ENCODE measurements at regions not wholly inside any gene's neighbourhood (a gene's known extent, or its start where the extent isn't known, plus 50 kb on each side); places are given as distances from the start of the nearest gene placed in this dataset.

DNA sequence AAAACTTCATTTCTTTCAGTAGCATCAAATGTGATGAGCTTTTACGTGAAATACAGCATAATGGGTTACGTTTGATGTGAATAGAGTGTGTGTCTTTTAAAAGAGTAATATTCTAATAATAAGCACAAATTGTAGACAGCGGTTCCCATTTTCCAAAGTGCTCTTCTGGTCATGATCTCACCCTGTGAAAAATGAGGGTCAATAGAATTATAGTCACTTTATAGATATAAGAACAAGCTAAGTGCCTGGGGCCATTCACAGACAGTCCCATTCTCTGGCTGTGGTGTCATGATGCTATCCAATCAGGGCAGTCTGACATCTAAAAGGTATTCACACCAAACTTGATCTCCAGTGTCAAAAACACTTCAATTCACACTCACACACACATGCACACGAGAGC is 830.8 kb upstream of the AUTS2 start:
- no peak overlapping the region for H3K4me2 ChIP-seq (ENCODE audit: insufficient read depth in 1 of 2, low read depth in 2 of 2, low read length in 2 of 2)

More for the DNA sequence above, 830.8 kb upstream of the AUTS2 start:
- H3K14ac ChIP-seq (ENCODE audit: insufficient read length): no peak overlapping the region
- no peak overlapping the region for H3K9ac ChIP-seq (replicated peaks in 1 of 4; ENCODE audit: extremely low read depth in 1 of 4, low read depth in 3 of 4, low read length in 3 of 4)
- no peaks in the 10 kb centered on the region for H3K23me2 ChIP-seq (ENCODE audit: low read depth, low read length)
- no peak overlapping the region for H4K91ac ChIP-seq (replicated peaks; ENCODE audit: insufficient read length, low read length)
- no peak overlapping the region for H3K18ac ChIP-seq (ENCODE audit: extremely low read depth, low read length)
- no peak overlapping the region for H2BK20ac ChIP-seq (ENCODE audit: low read length)
- FAIRE-seq (no peak), DNase-seq (ENCODE audit: low read depth in 1 of 2, low spot score in 2 of 2) (no peak)
- H2BK12ac ChIP-seq (ENCODE audit: low read depth, low read length): no peak overlapping the region
- ChIA-PET CTCF (ENCODE audit: partially characterized antibody) (no interaction called here), POLR2A (ENCODE audit: partially characterized antibody) (no interaction called here)
- no peaks in the 10 kb centered on the region for H3K79me1 ChIP-seq (ENCODE audit: low read depth, low read length)
- H3K4me3 ChIP-seq (ENCODE audit: extremely low read depth in 1 of 4, insufficient read depth in 2 of 4, low read depth in 3 of 4, low read length in 4 of 4): no peak overlapping the region
- no peak for TF ChIP-seq POLR2A (IDR thresholded peaks at IDR 0.05; ENCODE audit: control extremely low read depth in 1 of 2, low read depth in 2 of 2, low read length in 2 of 2)
- no peak for TF ChIP-seq HDAC6 (IDR thresholded peaks at IDR 0.05; ENCODE audit: low read depth, low read length)
- no peaks in the 10 kb centered on the region for H4K20me1 ChIP-seq (replicated peaks in 1 of 2; ENCODE audit: control insufficient read depth in 1 of 2, insufficient read depth in 2 of 2, low read length in 2 of 2)
- H2AFZ ChIP-seq (ENCODE audit: low read length): no peak overlapping the region
- H3K4me1 ChIP-seq (replicated peaks in 1 of 4; ENCODE audit: control insufficient read depth in 3 of 4, insufficient read depth in 4 of 4, low read length in 3 of 4): no peaks in the 10 kb centered on the region
- H3K27ac ChIP-seq (ENCODE audit: low read depth, low read length): no peak overlapping the region
- H3K23ac ChIP-seq (ENCODE audit: insufficient read length): no peak overlapping the region
- H2BK120ac ChIP-seq (replicated peaks; ENCODE audit: low read depth, low read length): no peak overlapping the region
- H3K27me3 ChIP-seq (replicated peaks in 1 of 4; ENCODE audit: control insufficient read depth in 3 of 4, extremely low read depth in 1 of 4, insufficient read depth in 3 of 4, low read length in 3 of 4): no peaks in the 10 kb centered on the region
- WGBS, 2 experiments (ENCODE audit: extremely low coverage in 1 of 2, insufficient coverage in 1 of 2, insufficient read length in 1 of 2, insufficient replicate concordance in 2 of 2, low coverage in 1 of 2, low lambda C conversion rate in 2 of 2, missing lambda C conversion rate in 1 of 2): 86% methylated on average over 4 of the region's 4 CpGs; no CpG with 5 or more reads in 1 of the 2 experiments
- no peak overlapping the region for H2AK5ac ChIP-seq (ENCODE audit: low read depth, low read length)
- no peak overlapping the region for H3K56ac ChIP-seq (replicated peaks; ENCODE audit: insufficient read length, low read depth, low read length)
- H3K9me3 ChIP-seq (ENCODE audit: insufficient read depth in 2 of 2, low read depth in 1 of 2, low read length in 1 of 2): peaks cover 14 to 22% of the 10 kb centered on the region in 2 experiments
- no peak overlapping the region for H2BK5ac ChIP-seq (ENCODE audit: low read depth, low read length)
- no peak overlapping the region for H2BK15ac ChIP-seq (ENCODE audit: low read length)
- no peak overlapping the region for H3K4ac ChIP-seq (replicated peaks; ENCODE audit: insufficient read length, low read depth, low read length)
- no peaks in the 10 kb centered on the region for H3K36me3 ChIP-seq (ENCODE audit: control insufficient read depth in 2 of 4, insufficient read depth in 4 of 4, low read length in 3 of 4)
- no peak overlapping the region for H4K5ac ChIP-seq (ENCODE audit: insufficient read length, low read depth, low read length)
- no peak overlapping the region for H4K8ac ChIP-seq (ENCODE audit: extremely low read depth, insufficient read depth, low read length)
- no peaks in the 10 kb centered on the region for H3K79me2 ChIP-seq (ENCODE audit: control insufficient read depth in 1 of 2, insufficient read depth in 2 of 2, low read length in 2 of 2)

All from H1 (cell line).